OCI-LY7 (cell line): ENCODE measurements at regions not wholly inside any gene's neighbourhood (a gene's known extent, or its start where the extent isn't known, plus 50 kb on each side); places are given as distances from the start of the nearest gene placed in this dataset.

Experiments
- EZH2phosphoT487 ChIP-seq: fragments of 200-600 bp; sonication (generic); IDR thresholded peaks from 2 replicates; pipeline ENCODE4 v1.6.1; 2018; ENCODE audit warnings: low read depth, borderline replicate concordance, mild to moderate bottlenecking, mixed run types, antibody characterized with exemption, low read length, moderate library complexity, mixed read lengths
- TF ChIP-seq, protein P1 (sequence below): fragments of 200-600 bp; sonication (generic); conservative IDR thresholded peaks from 2 replicates; pipeline ENCODE4 v1.5.1; 2014; ENCODE audit warnings: mild to moderate bottlenecking, antibody characterized with exemption, low read length, moderate library complexity, mixed read lengths

DNA sequence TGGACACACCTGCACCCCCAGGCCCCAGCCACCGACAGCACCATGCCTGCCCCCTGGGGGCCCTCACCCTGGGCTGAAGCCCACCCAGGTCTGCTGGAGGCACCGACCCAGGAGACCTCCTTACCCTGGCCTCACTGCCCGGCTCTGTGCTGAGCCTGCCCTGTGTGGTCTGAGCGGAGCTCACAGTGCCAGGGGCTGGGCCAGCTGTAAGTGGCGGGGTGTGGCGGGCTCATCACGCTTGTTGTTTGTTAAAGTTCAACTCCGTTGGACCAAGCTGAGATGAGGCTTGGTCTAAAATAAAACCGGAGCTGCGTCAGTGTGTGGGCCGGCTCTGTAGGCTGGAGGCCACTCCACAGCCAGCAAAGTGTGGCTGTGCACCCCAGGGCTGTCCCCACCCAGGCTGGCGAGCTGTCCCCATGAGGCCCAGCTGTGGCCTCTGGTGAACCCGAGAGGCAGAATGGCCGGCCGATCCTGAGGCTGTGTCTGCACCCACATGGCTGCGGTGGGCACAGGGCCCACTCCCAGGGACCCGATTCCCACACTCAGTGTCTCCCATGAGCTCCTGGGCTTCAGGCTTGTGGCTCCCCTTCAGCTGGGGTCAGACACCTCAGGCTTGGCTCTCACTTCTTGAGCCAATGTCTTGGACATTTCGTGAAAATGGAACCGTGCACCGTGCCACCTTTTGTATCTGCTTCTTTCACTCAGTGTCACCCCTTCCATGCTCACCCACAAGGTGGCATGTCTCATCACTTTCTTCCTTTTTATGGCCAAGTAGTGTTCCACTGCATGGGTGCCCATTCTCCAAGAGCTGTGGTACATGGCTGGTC is 137.9 kb downstream of the CTTN start:
- TF ChIP-seq, protein P1, sequence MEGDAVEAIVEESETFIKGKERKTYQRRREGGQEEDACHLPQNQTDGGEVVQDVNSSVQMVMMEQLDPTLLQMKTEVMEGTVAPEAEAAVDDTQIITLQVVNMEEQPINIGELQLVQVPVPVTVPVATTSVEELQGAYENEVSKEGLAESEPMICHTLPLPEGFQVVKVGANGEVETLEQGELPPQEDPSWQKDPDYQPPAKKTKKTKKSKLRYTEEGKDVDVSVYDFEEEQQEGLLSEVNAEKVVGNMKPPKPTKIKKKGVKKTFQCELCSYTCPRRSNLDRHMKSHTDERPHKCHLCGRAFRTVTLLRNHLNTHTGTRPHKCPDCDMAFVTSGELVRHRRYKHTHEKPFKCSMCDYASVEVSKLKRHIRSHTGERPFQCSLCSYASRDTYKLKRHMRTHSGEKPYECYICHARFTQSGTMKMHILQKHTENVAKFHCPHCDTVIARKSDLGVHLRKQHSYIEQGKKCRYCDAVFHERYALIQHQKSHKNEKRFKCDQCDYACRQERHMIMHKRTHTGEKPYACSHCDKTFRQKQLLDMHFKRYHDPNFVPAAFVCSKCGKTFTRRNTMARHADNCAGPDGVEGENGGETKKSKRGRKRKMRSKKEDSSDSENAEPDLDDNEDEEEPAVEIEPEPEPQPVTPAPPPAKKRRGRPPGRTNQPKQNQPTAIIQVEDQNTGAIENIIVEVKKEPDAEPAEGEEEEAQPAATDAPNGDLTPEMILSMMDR = no peak
- no peak for TF ChIP-seq EZH2phosphoT487
